ENCODE measurements at regions not wholly inside any gene's neighbourhood (a gene's known extent, or its start where the extent isn't known, plus 50 kb on each side); places are given as distances from the start of the nearest gene placed in this dataset.

DNA sequence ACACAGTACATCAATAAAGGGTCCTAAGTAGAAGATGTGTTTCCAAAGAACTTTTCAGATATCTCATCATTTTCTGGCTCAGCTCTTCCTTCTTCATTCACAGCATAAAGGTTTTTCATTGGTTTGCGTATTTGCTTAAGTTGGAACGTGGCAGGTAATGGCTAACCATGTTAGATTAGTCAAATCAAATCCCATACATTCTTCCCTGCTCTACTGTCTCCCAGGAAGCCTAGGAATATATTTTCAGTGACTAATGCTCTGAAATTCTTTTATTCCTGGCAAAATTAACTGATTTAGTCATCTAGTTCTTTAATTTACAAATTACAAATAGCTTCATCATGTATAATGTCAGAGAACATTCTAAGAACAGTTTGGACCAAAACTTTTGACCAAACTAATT, 99.6 kb upstream of the TMEM161B start:
- TF ChIP-seq, protein P1, sequence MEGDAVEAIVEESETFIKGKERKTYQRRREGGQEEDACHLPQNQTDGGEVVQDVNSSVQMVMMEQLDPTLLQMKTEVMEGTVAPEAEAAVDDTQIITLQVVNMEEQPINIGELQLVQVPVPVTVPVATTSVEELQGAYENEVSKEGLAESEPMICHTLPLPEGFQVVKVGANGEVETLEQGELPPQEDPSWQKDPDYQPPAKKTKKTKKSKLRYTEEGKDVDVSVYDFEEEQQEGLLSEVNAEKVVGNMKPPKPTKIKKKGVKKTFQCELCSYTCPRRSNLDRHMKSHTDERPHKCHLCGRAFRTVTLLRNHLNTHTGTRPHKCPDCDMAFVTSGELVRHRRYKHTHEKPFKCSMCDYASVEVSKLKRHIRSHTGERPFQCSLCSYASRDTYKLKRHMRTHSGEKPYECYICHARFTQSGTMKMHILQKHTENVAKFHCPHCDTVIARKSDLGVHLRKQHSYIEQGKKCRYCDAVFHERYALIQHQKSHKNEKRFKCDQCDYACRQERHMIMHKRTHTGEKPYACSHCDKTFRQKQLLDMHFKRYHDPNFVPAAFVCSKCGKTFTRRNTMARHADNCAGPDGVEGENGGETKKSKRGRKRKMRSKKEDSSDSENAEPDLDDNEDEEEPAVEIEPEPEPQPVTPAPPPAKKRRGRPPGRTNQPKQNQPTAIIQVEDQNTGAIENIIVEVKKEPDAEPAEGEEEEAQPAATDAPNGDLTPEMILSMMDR (conservative IDR thresholded peaks at IDR 0.05 in 1 of 2, IDR thresholded peaks at IDR 0.05 in 1 of 2; ENCODE audit: low read depth in 1 of 2, low read length in 2 of 2), result no peak
- no peak for TF ChIP-seq EZH2 (IDR thresholded peaks at IDR 0.05; ENCODE audit: low read length, missing control alignments)

Data from fibroblast of lung (primary cell).